HG03159 (cell line): ENCODE measurements at regions not wholly inside any gene's neighbourhood (a gene's known extent, or its start where the extent isn't known, plus 50 kb on each side); places are given as distances from the start of the nearest gene placed in this dataset.
"Not testable (repeated sequence)": the region's sequence is repeated elsewhere in the genome, so short reads cannot be mapped to it uniquely, and the experiment has no call there.

Experiments
- ATAC-seq: cut with Tn5 transposase; IDR thresholded peaks from one replicate; pipeline ENCODE4 v1.9.1; 2021; ENCODE audit warnings: mild to moderate bottlenecking, moderate library complexity; ENCODE audit not compliant: unreplicated experiment

GRCh38 chr11:109041876-109042275, 377.0 kb downstream of the DDX10 start:
- no peak for ATAC-seq

GRCh38 chr11:109043315-109043714, 378.4 kb downstream of the DDX10 start:
- ATAC-seq, result no peak

- ATAC-seq, result no peak
These were observed 375.6 kb upstream of the C11orf87 start for GRCh38 chr11:109046284-109046992.

GRCh38 chr11:109048098-109048497, 373.9 kb upstream of the C11orf87 start:
- no peak for ATAC-seq

GRCh38 chr11:109051200-109051599, 370.8 kb upstream of the C11orf87 start:
- ATAC-seq, result no peak

- no peak for ATAC-seq
These were observed 362.6 kb upstream of the C11orf87 start for GRCh38 chr11:109059402-109059801.

GRCh38 chr11:109061394-109061793, 360.6 kb upstream of the C11orf87 start:
- ATAC-seq, result no peak

GRCh38 chr11:109062445-109062844, 359.5 kb upstream of the C11orf87 start:
- ATAC-seq, result no peak

- no peak for ATAC-seq
These were observed 359.1 kb upstream of the C11orf87 start for GRCh38 chr11:109062871-109063270.

- ATAC-seq, result not testable (repeated sequence)
These were observed 357.2 kb upstream of the C11orf87 start for GRCh38 chr11:109064618-109065311.

GRCh38 chr11:109071262-109071661, 350.7 kb upstream of the C11orf87 start:
- no peak for ATAC-seq

- ATAC-seq, result no peak
These were observed 350.1 kb upstream of the C11orf87 start for GRCh38 chr11:109071712-109072524.

GRCh38 chr11:109073032-109073822, 348.8 kb upstream of the C11orf87 start:
- ATAC-seq, result no peak

- no peak for ATAC-seq
These were observed 346.0 kb upstream of the C11orf87 start for GRCh38 chr11:109075976-109076375.

GRCh38 chr11:109076870-109077269, 345.1 kb upstream of the C11orf87 start:
- ATAC-seq, result no peak

- no peak for ATAC-seq
These were observed 344.6 kb upstream of the C11orf87 start for GRCh38 chr11:109077291-109077920.

- no peak for ATAC-seq
These were observed 336.1 kb upstream of the C11orf87 start for GRCh38 chr11:109085708-109086373.

GRCh38 chr11:109086931-109087330, 335.1 kb upstream of the C11orf87 start:
- no peak for ATAC-seq

GRCh38 chr11:109088086-109088485, 333.9 kb upstream of the C11orf87 start:
- ATAC-seq, result no peak

GRCh38 chr11:109089144-109089543, 332.8 kb upstream of the C11orf87 start:
- ATAC-seq, result no peak
